ENCODE measurements at regions not wholly inside any gene's neighbourhood (a gene's known extent, or its start where the extent isn't known, plus 50 kb on each side); places are given as distances from the start of the nearest gene placed in this dataset.

DNA sequence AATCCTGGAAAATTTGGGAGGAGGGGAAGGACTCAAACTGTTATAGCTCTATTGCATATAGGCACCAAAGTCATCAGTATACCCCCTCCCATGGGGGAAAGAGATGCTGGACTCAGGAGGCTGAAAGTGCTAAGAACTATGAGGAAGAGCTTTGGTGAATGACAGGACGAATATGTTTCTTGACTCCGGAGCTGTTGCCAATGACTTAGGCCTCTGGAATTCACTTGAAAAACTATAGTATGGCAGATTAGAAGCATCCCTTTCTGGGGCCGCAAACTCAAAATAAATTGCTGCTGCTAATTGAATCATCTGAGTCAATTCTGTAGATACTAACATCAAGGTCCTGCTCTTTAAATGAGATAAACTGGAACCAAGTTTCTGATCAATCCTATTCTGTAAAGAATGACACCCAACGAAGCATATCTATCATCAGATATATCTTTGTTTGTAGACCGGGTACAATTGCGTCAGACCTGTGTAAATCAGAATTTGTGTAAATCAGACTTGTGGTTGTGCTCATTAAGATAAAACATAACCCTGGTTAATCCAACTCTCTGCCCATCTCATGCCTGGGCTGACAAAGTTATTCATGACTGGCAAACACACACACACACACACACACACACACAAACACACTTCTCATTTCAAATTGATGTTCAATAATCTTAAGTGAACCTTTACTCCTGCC, 1793.8 kb upstream of the PCDH20 start:
- no peak for TF ChIP-seq EZH2phosphoT487 (IDR thresholded peaks at IDR 0.05; ENCODE audit: borderline replicate concordance, low read length)
- Histone ChIP-seq H3K4me2 (ENCODE audit: low read length) (no peak overlapping the region), H3K27ac (ENCODE audit: low read depth, low read length) (no peak overlapping the region), H3F3A (ENCODE audit: control insufficient read depth, insufficient read depth) (no peaks in the 10 kb centered on the region), H3K27me3 (ENCODE audit: control insufficient read depth, low read length) (no peaks in the 10 kb centered on the region), H3K4me3 (ENCODE audit: low read length) (no peak overlapping the region), H3K4me1 (ENCODE audit: control insufficient read depth, low read length) (no peaks in the 10 kb centered on the region), H3K9me3 (ENCODE audit: control insufficient read depth, insufficient read depth, low read length) (no peaks in the 10 kb centered on the region), H3K9me2 (replicated peaks; ENCODE audit: control insufficient read depth, low read length) (no peaks in the 10 kb centered on the region), H4K20me1 (ENCODE audit: control insufficient read depth, insufficient read depth, low read depth, low read length) (no peaks in the 10 kb centered on the region), H3K36me3 (ENCODE audit: control insufficient read depth, low read length) (no peaks in the 10 kb centered on the region), H3K79me2 (ENCODE audit: control insufficient read depth, low read length) (no peaks in the 10 kb centered on the region)

DNA sequence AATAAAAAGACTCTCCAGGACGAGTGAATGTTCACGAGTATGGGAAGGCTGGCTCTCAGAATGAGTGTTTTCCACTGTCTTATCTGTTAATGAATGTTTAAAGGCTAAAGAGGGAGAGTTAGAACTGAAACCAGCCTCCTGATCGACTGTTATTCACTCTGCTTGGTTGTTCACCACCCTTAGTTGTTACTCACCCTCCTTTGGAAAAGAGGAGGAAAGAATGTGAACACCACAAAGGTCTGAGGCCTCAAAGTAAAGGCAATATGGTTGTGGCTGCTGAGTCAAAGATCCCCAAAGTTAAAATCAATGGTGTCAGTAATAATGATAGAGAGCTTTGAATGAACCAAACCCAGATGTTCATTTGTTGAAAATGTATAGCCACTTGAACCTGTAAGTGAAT, 1793.2 kb upstream of the PCDH20 start:
- Histone ChIP-seq H3K4me1 (ENCODE audit: control insufficient read depth, low read length) (no peaks in the 10 kb centered on the region), H3K4me3 (ENCODE audit: low read length) (no peak overlapping the region), H3K27ac (ENCODE audit: low read depth, low read length) (no peak overlapping the region)

DNA sequence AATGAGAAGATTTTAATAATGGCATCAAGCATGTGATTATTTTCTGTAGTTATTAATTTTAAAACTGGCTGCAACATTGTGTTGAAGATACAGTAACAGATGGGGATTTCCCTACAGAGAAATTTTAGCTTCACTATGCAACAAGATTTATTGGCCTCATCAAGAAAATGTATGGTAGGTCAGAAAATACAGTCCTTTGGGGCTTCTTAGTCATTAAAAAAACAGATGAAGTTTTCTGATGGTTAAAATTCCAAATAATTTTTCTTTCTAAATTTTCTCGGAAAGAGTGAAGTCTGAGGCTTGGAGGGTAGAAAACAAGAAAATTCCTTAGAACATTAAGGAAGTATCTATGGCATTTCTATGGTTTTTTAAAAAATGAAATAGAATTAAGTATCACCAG, 1790.8 kb upstream of the PCDH20 start:
- no peak overlapping the region for H3K4me2 ChIP-seq (ENCODE audit: low read length)
- no peaks in the 10 kb centered on the region for H3K79me2 ChIP-seq (ENCODE audit: control insufficient read depth, low read length)
- H4K20me1 ChIP-seq (ENCODE audit: control insufficient read depth, insufficient read depth, low read depth, low read length), result no peaks in the 10 kb centered on the region
- no peaks in the 10 kb centered on the region for H3K9me3 ChIP-seq (ENCODE audit: control insufficient read depth, insufficient read depth, low read length)
- H3K9me2 ChIP-seq (replicated peaks; ENCODE audit: control insufficient read depth, low read length), result no peaks in the 10 kb centered on the region
- H3K27ac ChIP-seq (ENCODE audit: low read depth, low read length), result no peak overlapping the region
- H3K4me3 ChIP-seq (ENCODE audit: low read length), result no peak overlapping the region
- H3F3A ChIP-seq (ENCODE audit: control insufficient read depth, insufficient read depth), result no peaks in the 10 kb centered on the region
- no peaks in the 10 kb centered on the region for H3K36me3 ChIP-seq (ENCODE audit: control insufficient read depth, low read length)
- TF ChIP-seq, protein P1, sequence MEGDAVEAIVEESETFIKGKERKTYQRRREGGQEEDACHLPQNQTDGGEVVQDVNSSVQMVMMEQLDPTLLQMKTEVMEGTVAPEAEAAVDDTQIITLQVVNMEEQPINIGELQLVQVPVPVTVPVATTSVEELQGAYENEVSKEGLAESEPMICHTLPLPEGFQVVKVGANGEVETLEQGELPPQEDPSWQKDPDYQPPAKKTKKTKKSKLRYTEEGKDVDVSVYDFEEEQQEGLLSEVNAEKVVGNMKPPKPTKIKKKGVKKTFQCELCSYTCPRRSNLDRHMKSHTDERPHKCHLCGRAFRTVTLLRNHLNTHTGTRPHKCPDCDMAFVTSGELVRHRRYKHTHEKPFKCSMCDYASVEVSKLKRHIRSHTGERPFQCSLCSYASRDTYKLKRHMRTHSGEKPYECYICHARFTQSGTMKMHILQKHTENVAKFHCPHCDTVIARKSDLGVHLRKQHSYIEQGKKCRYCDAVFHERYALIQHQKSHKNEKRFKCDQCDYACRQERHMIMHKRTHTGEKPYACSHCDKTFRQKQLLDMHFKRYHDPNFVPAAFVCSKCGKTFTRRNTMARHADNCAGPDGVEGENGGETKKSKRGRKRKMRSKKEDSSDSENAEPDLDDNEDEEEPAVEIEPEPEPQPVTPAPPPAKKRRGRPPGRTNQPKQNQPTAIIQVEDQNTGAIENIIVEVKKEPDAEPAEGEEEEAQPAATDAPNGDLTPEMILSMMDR (IDR thresholded peaks at IDR 0.05; ENCODE audit: low read depth, low read length, poor library complexity, severe bottlenecking), result no peak
- TF ChIP-seq EZH2phosphoT487 (IDR thresholded peaks at IDR 0.05; ENCODE audit: borderline replicate concordance, low read length), result no peak
- H3K4me1 ChIP-seq (ENCODE audit: control insufficient read depth, low read length), result no peaks in the 10 kb centered on the region
- H3K27me3 ChIP-seq (ENCODE audit: control insufficient read depth, low read length), result no peaks in the 10 kb centered on the region

More for the DNA sequence above, 1793.2 kb upstream of the PCDH20 start:
- Histone ChIP-seq H3K9me2 (replicated peaks; ENCODE audit: control insufficient read depth, low read length) (no peaks in the 10 kb centered on the region), H3K27me3 (ENCODE audit: control insufficient read depth, low read length) (no peaks in the 10 kb centered on the region), H3K79me2 (ENCODE audit: control insufficient read depth, low read length) (no peaks in the 10 kb centered on the region), H3K36me3 (ENCODE audit: control insufficient read depth, low read length) (no peaks in the 10 kb centered on the region), H3K4me2 (ENCODE audit: low read length) (no peak overlapping the region), H3F3A (ENCODE audit: control insufficient read depth, insufficient read depth) (no peaks in the 10 kb centered on the region), H4K20me1 (ENCODE audit: control insufficient read depth, insufficient read depth, low read depth, low read length) (no peaks in the 10 kb centered on the region), H3K9me3 (ENCODE audit: control insufficient read depth, insufficient read depth, low read length) (no peaks in the 10 kb centered on the region)
- no peak for TF ChIP-seq EZH2phosphoT487 (IDR thresholded peaks at IDR 0.05; ENCODE audit: borderline replicate concordance, low read length)
- TF ChIP-seq, protein P1 (IDR thresholded peaks at IDR 0.05; ENCODE audit: low read depth, low read length, poor library complexity, severe bottlenecking), result no peak

DNA sequence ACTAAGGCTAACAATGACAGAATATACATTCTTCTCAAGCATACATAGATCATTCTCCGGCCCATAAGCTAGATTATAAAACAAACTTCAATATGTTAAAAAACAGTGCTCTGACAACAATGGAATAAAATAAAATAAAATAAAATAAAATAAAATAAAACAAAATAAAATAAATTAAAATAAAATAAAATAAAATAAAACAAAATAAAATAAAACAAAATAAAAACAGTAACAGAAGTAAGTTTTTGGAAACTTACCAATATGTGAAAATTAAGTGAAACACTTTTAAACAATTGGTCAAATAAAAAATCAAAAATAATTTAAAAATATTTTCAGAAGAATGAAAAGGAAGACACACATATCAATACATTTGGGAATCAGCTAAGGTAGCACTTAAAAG, 1785.8 kb upstream of the PCDH20 start:
- no peaks in the 10 kb centered on the region for H4K20me1 ChIP-seq (ENCODE audit: control insufficient read depth, insufficient read depth, low read depth, low read length)
- no peaks in the 10 kb centered on the region for H3K4me1 ChIP-seq (ENCODE audit: control insufficient read depth, low read length)
- H3K79me2 ChIP-seq (ENCODE audit: control insufficient read depth, low read length), result no peaks in the 10 kb centered on the region
- H3K9me2 ChIP-seq (replicated peaks; ENCODE audit: control insufficient read depth, low read length), result no peaks in the 10 kb centered on the region
- H3K9me3 ChIP-seq (ENCODE audit: control insufficient read depth, insufficient read depth, low read length), result no peaks in the 10 kb centered on the region
- H3F3A ChIP-seq (ENCODE audit: control insufficient read depth, insufficient read depth), result no peaks in the 10 kb centered on the region
- no peaks in the 10 kb centered on the region for H3K27me3 ChIP-seq (ENCODE audit: control insufficient read depth, low read length)
- H3K4me3 ChIP-seq (ENCODE audit: low read length), result no peak overlapping the region
- TF ChIP-seq, protein P1 (IDR thresholded peaks at IDR 0.05; ENCODE audit: low read depth, low read length, poor library complexity, severe bottlenecking), result no peak
- no peak for TF ChIP-seq EZH2phosphoT487 (IDR thresholded peaks at IDR 0.05; ENCODE audit: borderline replicate concordance, low read length)
- H3K36me3 ChIP-seq (ENCODE audit: control insufficient read depth, low read length), result no peaks in the 10 kb centered on the region
- H3K4me2 ChIP-seq (ENCODE audit: low read length), result no peak overlapping the region
- no peak overlapping the region for H3K27ac ChIP-seq (ENCODE audit: low read depth, low read length)
